ENCODE measurements at regions not wholly inside any gene's neighbourhood (a gene's known extent, or its start where the extent isn't known, plus 50 kb on each side); places are given as distances from the start of the nearest gene placed in this dataset.

GRCh38 chr5:136631186-136631585 lies 265.8 kb upstream of the TRPC7 start:
- CTCF ChIA-PET, result no interaction called here
- no peaks in the 10 kb centered on the region for H3K36me3 ChIP-seq (ENCODE audit: insufficient read depth, low read length, poor library complexity, severe bottlenecking)
- H3K4me1 ChIP-seq (ENCODE audit: insufficient read depth, low read length, poor library complexity, severe bottlenecking), result no peaks in the 10 kb centered on the region
- DNase-seq (ENCODE audit: low spot score), result no peak
- peaks cover 48% of the 10 kb centered on the region for H3K27me3 ChIP-seq (replicated peaks; ENCODE audit: insufficient read depth, low read depth, low read length, poor library complexity)
- H3K9me3 ChIP-seq (ENCODE audit: low read depth, low read length, poor library complexity, severe bottlenecking), result no peaks in the 10 kb centered on the region
- no peak for TF ChIP-seq CTCF (conservative IDR thresholded peaks at IDR 0.05; ENCODE audit: low read depth, low read length)
- TF ChIP-seq EZH2 (IDR thresholded peaks at IDR 0.05; ENCODE audit: borderline replicate concordance, low read depth, low read length, poor library complexity, severe bottlenecking), result no peak
- H3K4me3 ChIP-seq (ENCODE audit: low read depth, low read length, poor library complexity, severe bottlenecking), result no peak overlapping the region
- intact Hi-C loops (cut with micrococcal nuclease; ENCODE audit: unreplicated experiment), result no loop called here
- POLR2A ChIA-PET (ENCODE audit: low non-redundant PET), result no interaction called here
- no TSS peak for BruUV-seq (replicated peaks)
- H3K27ac ChIP-seq (ENCODE audit: low read depth, low read length, poor library complexity, severe bottlenecking), result no peak overlapping the region

- DNase-seq (ENCODE audit: low spot score), result no peak
- peaks cover 38% of the 10 kb centered on the region for H3K27me3 ChIP-seq (replicated peaks; ENCODE audit: insufficient read depth, low read depth, low read length, poor library complexity)
- BruUV-seq (replicated peaks), result no TSS peak
- H3K27ac ChIP-seq (ENCODE audit: low read depth, low read length, poor library complexity, severe bottlenecking), result no peak overlapping the region
- CTCF ChIA-PET, result no interaction called here
- no peaks in the 10 kb centered on the region for H3K36me3 ChIP-seq (ENCODE audit: insufficient read depth, low read length, poor library complexity, severe bottlenecking)
- H3K4me3 ChIP-seq (ENCODE audit: low read depth, low read length, poor library complexity, severe bottlenecking), result no peak overlapping the region
- TF ChIP-seq EZH2 (IDR thresholded peaks at IDR 0.05; ENCODE audit: borderline replicate concordance, low read depth, low read length, poor library complexity, severe bottlenecking) (no peak), CTCF (conservative IDR thresholded peaks at IDR 0.05; ENCODE audit: low read depth, low read length) (no peak)
- intact Hi-C loops (cut with micrococcal nuclease; ENCODE audit: unreplicated experiment), result no loop called here
- POLR2A ChIA-PET (ENCODE audit: low non-redundant PET), result no interaction called here
- H3K9me3 ChIP-seq (ENCODE audit: low read depth, low read length, poor library complexity, severe bottlenecking), result no peaks in the 10 kb centered on the region
- H3K4me1 ChIP-seq (ENCODE audit: insufficient read depth, low read length, poor library complexity, severe bottlenecking), result no peaks in the 10 kb centered on the region
Measured at GRCh38 chr5:136629125-136629792, 263.9 kb upstream of the TRPC7 start.

- H3K4me3 ChIP-seq (ENCODE audit: low read depth, low read length, poor library complexity, severe bottlenecking), result no peak overlapping the region
- H3K27me3 ChIP-seq (replicated peaks; ENCODE audit: insufficient read depth, low read depth, low read length, poor library complexity), result peaks cover 29% of the 10 kb centered on the region
- no peak for DNase-seq (ENCODE audit: low spot score)
- H3K4me1 ChIP-seq (ENCODE audit: insufficient read depth, low read length, poor library complexity, severe bottlenecking), result no peaks in the 10 kb centered on the region
- intact Hi-C loops (cut with micrococcal nuclease; ENCODE audit: unreplicated experiment), result no loop called here
- H3K9me3 ChIP-seq (ENCODE audit: low read depth, low read length, poor library complexity, severe bottlenecking), result no peaks in the 10 kb centered on the region
- no TSS peak for BruUV-seq (replicated peaks)
- ChIA-PET CTCF (no interaction called here), POLR2A (ENCODE audit: low non-redundant PET) (no interaction called here)
- H3K27ac ChIP-seq (ENCODE audit: low read depth, low read length, poor library complexity, severe bottlenecking), result no peak overlapping the region
- no peak for TF ChIP-seq CTCF (conservative IDR thresholded peaks at IDR 0.05; ENCODE audit: low read depth, low read length)
- TF ChIP-seq EZH2 (IDR thresholded peaks at IDR 0.05; ENCODE audit: borderline replicate concordance, low read depth, low read length, poor library complexity, severe bottlenecking), result no peak
- H3K36me3 ChIP-seq (ENCODE audit: insufficient read depth, low read length, poor library complexity, severe bottlenecking), result no peaks in the 10 kb centered on the region
Measured at GRCh38 chr5:136626531-136626930, 261.2 kb upstream of the TRPC7 start.

Data from A673 (cell line).